ENCODE measurements at regions not wholly inside any gene's neighbourhood (a gene's known extent, or its start where the extent isn't known, plus 50 kb on each side); places are given as distances from the start of the nearest gene placed in this dataset.

DNA sequence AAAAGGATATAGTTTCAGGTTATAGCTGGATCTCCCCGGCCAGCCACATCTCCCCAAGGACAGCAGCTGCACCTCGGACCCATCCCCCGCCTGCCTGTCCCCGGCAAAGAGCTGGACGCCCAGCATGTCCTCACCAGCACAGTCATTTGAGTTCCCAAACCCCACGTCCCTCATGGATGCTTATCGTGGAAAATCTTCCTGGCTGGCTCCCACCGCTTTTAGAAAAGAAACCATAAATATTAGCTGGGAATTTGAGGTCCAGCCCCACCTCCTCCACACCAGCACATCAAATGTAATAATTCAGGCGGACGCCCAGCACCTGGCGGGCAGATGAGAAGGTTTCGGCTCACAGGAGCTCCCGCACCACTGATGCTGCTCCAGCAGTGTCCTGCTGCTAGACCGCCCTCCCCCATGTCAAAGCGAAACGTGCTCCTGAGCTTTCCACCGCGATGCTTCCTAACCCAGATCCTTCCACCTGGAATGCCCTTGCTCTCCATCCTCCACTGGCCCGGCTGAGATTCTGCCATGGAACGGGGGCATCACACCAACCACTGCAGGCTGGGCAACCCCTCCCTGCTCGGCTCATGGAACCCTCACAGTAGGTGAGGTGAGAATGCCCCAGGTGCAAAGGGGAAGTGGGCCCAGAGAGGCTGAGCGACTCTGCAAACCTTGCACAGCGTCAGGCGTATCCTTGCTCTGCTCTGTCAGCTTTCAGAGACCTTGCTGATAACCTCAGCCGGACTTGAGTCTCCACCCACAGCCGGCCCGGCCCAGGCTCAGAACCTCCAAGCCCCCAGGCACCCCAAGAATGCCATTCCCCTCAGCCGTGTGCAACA, 71.5 kb upstream of the GPC1 start:
- no peak for DNase-seq

DNA sequence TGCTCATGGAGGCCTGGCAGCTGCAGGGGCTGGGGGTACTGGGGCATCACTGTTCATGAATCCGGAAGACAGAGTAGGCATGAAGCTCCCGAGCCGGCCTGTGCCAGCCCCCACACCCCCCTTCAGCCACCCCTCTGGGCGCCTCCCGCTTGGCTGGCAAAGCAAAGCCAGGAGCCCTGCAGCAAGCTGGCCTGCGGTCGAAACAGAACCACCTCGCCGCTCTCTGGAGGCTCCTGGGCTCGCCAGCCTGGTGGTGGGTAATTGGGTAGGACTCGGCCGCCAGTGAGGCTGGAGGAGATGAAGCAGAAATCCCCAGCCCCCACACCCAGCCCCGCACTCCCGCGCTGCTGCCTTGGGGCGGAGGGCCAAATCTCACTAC, 70.9 kb upstream of the GPC1 start:
- no peak for DNase-seq

DNA sequence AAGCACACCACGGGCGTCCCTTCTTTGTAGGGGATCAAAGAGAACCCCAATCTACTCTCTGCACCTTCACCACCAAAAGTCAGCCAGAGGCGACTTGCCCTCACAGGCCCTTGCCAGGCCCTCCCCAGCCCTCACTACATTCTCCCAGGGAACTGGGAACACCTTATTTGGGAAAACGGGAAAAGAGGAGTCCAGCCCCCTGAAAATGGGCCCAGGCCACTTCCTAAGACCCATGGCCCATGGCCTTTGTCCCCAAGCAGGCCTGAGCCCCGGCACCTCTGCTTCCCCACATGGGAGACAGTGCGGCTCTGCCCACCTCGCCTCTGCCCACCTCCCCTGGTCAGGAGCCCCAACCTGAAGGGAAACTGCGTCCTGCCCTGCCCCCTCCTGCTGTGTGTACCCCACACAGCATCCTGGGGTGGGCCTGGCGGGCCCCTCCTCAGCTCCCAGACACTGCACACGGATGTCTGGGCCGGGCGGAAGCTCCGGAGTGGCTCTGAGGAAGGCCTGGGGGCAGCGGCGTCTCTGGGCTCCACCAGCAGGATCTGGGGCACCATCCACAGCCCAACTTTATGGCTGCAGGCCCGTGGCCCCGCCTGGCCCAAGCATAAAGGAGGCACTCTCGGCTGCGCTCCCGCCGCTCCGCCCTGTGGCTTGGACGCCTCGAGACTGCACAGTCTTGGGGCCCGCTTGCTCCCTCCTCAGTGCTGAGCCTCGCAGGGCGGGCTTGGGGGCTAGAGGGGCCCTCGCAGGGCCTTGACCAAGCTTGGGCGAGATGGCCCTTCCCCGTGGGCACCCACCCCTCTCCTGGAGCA, 70.3 kb upstream of the GPC1 start:
- DNase-seq, result no peak

DNA sequence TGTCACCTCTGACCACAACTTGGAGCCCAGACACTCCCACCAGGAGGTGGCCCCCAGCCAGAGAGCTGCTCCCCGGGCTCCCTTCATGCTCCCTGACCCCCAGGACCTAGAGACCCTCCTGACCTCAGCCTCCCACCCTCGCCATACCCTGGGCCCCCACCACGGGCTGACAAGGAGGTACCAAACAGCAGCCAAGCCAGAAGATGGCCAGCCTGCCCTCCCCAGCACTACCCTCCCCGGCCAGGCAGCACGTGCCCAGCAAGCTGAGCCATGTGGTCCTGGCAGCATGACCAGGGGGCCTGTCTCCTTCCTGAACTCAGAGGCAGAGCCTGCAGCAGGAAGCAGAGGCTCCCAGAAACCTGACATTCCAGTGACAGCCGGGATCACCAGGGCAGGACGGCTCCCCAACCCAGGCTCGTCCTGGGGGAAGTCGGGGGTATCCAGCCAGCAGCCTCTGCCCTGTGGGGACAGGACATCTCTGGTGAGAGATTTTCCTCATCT, 69.4 kb upstream of the GPC1 start:
- DNase-seq, result no peak

DNA sequence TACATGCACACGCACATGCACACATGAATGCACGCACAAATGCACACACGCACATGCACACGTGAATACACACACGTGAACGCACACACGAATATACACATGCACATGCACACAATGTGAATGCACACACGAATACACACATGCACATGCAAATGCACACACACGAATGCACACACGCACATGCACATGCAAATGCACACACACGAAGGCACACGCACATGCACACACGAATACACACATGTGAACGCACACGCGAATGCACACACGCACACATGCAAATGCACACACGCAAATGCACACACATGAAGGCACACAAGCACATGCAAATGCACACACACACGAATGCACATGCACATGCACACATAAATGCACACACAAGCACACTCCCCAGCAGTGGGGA, 68.6 kb upstream of the GPC1 start:
- DNase-seq, result no peak

DNA sequence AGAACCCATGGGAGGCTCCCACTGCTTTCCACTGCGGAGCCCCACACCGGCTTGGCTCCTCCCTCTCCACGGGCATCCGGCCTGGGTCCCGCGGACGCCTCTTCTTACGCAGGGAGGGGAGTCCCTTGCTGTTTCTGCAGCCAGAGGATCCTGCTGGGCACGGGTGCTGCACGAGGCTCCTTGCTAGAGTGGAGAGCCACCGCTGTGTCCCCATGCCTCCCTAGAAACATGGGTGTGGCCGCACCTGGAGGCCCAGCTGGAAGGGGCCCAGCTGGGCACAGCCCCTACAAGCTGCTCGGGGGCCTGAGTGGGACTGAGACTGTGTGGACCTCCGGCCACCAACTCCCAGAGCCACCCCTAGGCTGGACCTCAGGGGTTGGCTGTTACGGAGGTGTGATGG, 67.7 kb upstream of the GPC1 start:
- no peak for DNase-seq

DNA sequence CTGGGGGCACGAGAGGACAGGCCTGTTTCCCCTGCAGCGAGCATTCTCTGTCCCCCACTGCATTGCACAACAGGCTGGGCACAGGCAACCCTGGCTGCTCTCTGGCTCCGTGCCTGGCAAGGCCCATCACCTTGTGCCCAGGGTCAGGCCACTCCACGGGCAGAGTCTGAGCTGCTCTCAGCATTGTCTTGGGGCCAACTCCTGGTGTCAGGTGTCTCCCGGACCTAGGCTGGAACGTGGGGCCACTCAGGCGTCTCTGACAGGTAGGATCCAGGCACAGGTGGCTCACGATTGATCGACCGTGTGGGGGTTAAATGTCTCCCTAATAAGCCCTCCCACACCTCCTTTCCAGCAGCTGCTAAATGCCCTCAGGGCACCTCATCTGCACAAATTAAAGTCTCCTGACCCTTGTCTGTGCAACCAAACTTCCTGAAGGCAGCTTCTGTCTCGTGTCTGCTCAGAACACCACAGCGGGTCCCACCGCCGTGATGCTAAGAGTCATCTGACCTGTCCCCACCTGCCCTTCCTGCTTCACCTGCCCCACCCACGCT, 66.6 kb upstream of the GPC1 start:
- no peak for DNase-seq

DNA sequence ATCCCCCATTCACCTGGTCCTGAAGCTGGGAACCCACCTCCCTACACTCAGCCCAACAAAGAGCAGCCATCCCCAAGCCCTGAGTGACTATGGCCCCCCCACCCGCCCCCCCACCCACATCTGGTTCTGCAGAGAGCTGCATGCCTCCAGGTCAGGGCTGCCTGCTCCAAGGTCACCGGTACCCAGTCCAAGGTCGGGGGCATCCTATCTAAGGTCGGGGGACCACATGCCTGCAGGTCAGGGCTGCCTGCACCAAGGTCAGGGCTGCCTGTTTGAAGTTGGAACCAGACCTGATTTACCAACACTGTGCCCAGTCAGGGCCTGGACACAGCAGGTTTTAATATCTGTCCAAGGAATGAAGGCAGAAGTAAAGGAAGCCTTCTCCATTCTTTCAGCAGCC, 66.1 kb upstream of the GPC1 start:
- no peak for DNase-seq

DNA sequence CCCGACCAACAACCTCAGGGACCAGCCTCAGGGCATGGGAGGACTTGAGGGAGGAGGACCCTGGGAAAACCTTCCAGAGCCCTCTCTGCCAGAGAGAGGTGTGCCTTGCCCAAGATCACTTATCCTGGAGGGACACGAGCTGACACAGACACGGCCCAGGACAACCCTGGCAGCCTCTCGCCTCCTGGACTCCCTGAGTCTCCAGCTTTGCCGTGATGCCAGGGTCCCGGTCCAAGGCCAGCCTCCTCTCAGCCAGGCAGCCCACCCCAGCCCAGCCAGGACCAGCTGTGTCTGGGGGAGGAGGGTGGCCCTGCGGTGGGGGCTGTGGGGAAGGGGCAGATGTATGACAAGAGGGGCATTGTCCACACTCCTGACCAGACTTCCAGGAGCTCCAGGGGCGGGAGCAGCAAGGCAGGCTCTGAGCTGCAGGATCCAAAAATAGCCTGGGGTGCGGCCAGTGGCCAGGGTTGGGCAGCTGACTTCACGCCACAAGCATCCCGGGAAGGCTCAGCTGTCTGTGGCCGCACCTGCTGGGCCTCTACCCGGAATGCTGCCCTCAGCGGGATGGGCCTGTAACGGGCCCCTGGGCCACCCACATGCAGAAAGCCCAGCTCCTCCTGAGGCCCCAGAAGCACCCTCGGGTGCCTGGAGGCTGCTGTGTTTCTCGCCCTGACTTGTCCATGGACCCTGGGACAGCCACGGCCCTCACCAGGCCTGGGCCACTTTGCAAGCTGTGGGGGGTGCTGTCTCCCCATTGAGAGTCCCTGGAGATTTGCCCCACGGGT, 65.5 kb upstream of the GPC1 start:
- DNase-seq, result no peak

DNA sequence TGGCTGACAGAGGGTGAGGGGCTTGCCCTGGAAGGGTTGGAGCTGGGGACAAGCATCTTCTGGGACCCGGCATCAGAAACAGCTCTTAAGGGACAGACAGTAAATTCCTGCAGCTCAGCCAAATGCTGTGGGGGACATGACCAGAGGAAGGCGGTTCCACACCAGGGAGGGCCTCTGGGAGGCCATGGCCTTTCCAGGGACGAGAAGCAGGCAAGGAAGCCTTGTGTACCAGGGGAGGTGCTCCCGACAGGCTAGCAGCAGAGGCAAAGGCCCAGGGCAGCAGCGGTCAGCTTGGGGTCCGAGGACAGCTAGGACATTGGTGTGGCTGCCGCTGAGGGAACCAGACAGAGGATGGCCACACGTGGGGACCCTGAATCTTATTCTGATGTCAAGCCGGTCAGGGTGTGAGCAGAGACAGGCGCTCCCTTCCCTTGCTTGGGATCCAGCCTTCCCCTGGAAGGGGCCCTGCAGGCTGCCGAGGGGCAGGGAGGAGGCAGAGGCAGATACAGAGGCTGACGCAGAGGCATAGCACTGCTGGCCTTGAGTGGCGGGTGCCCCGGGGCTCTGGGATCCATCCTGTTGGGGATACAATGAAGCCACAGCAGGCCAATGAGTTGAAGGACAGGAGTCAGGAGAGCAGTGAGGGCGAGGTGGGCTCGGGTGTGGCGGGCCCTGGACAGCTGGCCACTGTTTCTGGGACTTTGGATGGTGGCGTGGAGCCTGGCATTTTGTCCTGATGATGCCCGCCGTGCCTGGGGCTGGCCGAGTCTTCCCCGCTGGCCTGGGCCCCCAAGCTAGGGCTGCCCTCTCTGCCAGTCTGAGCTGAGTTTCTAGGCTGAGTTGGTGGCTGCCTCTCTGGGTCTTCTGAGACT, 64.1 kb upstream of the GPC1 start:
- no peak for DNase-seq

DNA sequence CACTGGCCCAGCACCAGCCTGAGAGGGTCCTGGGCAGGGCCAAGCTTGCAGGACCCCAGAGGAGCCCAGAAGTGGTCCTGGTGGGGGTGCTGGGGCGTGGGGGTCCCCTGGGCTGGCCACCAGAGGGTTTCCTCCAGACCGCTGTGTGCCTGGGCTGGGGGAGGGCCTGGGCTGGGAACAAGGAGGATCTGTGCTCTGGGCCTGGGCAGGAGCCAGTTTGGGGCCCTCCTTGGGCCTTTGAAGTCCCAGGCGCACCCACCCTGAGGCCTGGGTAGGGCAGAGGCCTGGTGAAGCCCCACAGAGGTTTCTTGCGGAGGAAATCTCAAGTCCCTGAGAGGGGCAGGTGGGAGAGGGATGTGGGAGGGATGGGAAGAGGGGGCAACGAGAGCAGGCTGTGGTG, 63.4 kb upstream of the GPC1 start:
- no peak for DNase-seq

DNA sequence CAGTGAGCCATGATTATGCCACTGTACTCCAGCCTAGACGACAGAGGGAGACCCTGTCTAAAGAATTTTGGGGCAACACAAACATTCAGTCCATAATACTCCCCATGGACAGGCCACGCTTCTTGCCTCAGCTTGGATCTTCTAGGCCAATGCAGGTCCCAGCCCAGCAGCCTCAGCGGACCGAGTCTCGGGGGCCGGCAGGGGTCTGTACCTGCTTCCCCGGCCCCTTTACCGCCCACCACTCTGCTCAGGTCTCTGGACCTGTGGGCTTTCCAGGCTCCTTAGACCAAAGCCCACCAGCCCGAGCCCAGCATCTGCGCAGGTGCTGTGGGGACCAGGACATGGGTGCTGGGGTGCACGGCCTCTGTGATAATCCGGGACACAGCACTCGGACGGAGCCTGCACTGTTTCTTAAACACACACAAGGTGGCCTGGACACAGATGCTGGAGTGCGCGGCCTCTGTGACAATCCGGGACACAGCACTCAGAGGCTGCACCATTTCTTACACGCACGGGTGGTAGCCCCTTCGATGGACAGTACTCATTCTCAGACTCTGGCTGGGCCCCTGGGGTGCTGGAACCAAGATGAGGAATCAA, 62.1 kb upstream of the GPC1 start:
- no peak for DNase-seq

DNA sequence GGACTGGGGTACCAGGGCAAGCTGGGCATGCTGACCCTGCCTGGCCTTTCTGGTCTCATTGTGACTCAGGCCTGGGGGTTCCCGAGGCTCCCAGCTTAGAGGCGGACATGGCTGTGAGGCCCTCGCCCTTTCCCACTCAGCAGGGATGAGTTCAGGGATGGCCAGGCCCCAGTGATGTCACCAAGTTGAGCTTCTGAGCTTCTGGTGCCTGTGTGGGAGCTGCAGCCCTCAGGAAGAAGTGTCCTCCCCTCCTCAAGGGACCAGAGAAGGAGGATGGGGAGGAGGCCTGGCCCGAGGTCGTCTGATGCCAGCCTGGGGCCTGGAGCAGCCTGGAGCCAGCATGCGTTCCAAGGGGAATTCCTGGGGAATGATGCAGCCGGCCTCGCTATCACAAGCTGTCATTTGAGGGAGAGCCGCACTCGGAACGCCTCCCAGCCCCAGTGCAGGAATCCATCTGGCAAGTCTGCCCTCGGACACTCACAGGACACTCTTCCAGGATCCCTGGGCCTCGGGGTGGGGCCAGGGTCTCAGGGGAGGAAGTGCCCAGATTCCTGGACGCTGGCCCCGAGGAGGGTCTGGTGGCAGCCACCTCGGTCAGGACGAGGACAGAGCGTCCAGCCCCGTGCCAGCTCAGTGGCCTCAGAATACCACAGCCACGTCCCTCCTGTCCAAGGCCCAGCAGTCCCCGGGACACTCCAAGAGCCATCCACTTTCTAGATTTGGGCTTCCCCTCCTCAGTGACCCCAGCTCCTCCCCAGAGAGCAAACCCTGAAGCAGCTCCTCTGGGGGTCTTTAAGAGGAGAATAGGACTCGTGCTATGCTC, 61.2 kb upstream of the GPC1 start:
- no peak for DNase-seq

DNA sequence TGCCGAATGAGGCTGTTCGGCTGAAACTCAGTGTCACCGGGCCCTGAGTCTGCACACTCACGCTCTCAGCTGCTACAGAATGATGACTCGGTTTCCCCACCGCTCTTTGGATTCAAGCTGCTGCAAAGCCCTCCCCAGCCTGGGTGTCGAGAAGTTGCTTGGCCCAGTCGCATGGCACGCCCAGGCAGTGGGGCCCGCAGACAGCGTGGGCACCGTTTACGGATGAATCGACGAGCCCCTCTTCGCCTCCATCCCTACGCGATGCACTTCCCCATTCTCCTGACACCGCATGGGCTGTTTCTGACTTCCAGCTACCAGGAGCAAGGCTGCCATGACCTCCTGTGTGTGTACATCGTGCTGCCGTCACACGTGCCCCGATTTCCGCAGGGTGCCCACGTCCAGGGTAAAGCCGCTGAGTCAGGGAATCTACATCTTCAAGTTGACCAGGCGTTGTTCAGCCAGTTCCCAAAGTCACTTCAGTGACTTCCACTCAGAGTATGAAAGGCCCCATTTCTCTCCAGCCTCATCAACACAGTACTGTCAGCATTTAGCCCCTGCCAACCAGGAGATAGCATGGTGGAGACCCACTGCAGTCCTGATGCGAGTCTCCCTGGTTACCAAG, 60.3 kb upstream of the GPC1 start:
- no peak for DNase-seq

DNA sequence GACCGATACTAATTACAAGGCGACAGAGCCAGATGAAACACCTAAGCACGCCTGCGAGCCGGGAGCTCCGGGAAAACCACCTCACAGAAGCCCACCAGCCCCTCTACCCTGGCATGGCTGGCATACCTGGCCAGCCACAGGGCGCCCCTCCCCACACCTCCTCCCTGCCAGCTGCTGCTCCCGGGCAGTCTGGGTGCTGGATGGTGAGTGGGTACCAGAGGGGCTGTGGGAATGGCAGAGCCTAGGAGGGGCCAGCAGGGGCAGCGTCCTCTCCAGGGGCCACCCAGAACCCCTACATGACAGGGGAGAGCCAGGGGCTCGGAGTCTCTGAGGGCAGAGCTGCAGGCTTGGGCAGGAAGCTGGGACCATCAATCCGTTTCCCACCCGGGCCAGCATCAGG, 58.7 kb upstream of the GPC1 start:
- DNase-seq, result no peak

DNA sequence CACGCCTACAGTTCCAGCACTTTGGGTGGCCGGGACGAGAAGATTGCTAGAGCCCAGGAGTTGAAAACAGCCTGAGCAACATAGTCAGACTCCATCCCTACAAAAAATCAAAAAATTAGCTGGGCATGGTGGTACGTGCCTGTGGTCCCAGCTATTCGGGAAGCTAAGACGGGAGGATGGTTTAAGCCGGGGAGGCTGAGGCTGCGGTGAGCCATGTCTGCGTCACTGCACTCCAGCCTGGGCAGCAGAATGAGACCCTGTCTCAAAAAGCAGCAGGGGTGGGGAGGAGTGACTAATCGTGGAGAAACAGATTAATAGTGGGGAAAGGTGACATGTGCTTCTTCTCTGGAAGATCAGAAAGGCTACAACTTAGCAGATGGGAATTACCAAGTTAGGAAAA, 58.1 kb upstream of the GPC1 start:
- no peak for DNase-seq

DNA sequence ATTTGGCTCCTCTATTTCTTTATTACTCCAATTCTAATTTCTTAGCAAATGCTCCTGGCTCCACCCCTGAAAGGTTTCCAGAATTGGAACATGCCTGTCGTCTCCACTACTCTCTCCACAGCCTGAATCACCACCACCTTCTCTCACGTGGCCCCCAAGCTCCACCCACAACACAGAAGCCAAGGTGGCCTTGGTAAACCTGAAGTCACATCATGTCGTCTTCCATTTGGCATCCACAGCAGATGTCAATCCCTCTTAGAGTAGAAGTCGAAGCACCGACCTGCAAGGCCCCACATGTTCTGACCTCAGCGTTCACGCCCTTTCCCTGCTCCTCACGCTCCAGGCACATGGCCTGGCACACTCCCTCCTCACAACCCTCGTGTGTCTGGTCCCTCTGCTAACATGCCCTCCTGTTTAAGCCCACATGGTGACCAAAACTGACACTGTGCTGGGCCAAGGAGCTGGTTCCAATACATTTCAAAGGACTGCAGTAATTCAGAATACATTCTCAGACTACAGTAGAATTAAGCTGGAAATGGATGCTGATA, 56.3 kb upstream of the GPC1 start:
- DNase-seq, result no peak

DNA sequence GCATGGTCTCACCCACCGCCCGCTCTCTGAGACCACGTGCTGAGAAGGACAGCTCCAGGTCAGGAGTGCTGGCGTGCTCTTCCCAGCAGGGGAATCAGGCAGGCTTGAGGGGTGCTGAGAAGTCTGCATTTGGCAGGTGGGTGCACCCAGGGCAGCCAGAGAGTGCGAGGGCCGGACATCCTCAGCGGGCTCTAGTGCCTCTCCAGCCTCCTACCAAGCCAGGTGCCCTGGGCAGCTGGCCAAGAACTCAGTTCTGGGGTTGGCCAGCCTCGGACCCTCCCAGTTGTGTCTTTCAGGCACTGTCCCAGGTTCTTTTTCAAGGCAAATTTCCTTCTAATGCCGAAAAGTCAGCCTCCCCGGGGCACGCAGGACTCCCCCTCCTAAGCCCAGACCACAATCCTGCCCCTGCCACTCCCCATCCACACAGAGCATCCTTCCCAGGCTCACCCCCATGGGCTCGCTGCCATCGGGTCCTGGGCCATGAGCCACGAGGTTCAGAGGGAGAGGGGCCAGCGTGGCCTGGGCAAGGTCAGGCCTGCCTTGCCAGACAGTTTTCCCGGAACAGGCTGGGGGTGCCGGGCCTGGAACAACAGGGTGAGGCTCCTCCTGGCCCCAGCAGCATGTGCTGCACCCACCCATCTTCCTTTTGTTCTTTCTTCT, 52.2 kb upstream of the GPC1 start:
- DNase-seq, result no peak

All from NCI-H2029 (cell line).